Activated CD8-positive, alpha-beta memory T cell treated with anti-CD3 and anti-CD28 coated beads, Interleukin-2, amount 50 U/mL, for 24 hours (primary cell): ENCODE measurements at regions not wholly inside any gene's neighbourhood (a gene's known extent, or its start where the extent isn't known, plus 50 kb on each side); places are given as distances from the start of the nearest gene placed in this dataset.

Source experiments
- DNase-seq: peaks from one replicate; pipeline ENCODE4 v3.0.0-alpha.2; 2020; ENCODE audit errors: extremely low read depth

- no peak for DNase-seq
Observed at GRCh38 chr12:124396544-124397398, 101.9 kb downstream of the RFLNA start.

DNA sequence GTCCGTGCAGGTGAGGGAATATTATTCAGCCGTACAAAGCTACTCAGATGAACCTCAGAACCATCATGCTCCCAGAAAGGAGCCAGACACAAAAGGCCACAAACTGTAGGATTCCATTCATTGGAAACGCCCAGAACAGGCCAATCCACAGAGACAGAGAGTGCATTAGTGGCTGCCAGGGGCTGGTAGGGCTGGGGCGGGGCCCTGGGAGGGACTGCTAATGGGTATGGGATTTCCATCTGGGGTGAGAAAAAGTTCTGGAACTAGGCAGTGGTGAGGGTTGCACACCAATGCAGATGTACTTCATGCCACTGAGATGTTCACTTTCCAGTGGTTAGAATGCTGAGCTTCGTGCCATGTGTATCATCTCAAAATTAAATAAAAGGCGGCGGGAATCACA is 101.1 kb downstream of the RFLNA start:
- no peak for DNase-seq

- no peak for DNase-seq
Observed at GRCh38 chr12:124395284-124395752, 100.4 kb downstream of the RFLNA start.

DNA sequence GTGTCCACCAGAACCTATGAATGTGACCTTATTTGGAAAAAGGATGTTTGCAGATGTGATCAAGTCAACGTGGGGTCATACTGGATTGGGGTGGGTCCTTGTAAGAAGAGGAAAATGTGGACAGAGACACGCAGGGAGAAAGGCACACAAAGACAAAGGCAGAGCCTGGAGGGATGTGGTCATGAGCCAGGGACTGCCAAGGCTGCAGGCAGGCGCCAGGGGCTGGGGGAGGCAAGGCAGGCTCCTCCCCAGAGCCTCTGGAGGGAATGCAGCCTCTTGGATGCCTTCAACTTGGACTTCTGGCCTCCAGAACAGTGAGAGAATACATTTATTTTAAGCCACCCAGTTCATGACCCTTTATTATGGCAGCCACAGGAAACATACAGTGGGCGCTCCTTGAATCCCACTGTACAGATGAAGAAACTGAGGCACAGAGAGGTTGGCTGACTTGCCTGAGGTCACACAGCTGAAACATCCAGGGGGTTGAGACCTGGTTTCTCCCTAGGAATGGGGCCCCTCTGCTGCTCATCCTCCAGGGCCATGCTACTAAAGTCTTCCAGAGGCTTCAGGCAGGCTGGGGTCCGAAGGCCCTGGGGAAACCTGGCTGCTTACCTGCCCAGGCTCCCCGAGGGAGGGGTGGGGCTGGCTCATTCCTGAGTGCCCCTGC is 99.7 kb downstream of the RFLNA start:
- no peak for DNase-seq

DNA sequence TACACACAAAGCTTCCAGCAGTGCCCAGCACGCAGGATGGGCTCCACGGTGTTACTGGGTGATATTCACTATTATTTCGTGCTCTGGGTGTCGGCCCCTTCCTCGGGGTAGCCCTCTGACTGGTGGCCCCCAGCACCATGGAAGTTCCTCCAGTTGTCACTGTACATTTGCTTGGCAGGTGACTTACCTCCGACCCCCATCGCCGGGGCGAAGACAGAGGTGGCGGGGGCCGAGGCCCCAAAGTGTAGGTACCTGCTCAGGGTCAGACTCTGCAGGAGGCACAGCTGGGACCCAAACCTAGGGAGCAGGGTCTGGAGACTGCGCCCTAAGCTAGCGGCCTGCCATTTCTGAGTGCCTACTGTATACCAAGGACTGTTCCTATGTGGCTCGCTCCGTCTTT is 98.9 kb downstream of the RFLNA start:
- no peak for DNase-seq

- no peak for DNase-seq
Observed at GRCh38 chr12:124393414-124393790, 98.5 kb downstream of the RFLNA start.

DNA sequence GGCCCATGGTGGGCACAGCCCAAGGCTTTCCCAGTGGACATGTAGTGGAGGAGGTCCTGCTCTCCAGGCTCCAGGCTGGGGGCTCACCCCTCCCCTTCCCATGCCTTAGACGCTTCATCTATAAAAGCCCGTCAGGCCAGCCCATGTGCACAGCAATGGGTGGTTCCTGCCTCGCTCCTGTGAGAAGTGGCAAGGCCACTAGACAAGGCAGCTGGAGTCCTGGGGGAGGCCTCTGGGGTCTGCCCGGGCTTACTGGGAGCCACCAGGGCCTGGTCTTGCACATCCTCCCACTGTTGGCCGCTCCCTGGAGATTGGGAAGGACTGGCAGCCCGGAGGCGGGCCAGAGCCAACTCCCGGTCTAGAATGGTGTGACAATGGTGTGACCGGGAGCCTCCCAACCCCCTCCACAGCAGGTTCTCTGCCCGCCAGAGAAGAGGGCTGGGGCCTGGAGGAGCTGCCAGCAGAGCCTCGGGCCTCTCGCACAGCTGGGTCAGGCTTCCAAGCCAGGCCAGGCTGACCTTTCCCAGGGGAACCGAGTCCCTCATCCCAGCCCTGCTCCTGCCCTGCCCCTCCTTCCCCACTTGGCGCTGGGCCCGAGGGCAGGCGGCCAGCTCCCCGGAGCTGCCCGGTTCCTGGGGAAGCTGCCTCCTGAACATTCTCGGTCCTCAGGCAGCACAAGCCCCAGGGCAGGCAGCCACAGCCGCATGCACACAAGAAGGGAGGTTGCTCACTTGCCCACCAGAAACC is 97.9 kb downstream of the RFLNA start:
- no peak for DNase-seq

- DNase-seq = no peak
Observed at GRCh38 chr12:124392271-124392666, 97.4 kb downstream of the RFLNA start.

DNA sequence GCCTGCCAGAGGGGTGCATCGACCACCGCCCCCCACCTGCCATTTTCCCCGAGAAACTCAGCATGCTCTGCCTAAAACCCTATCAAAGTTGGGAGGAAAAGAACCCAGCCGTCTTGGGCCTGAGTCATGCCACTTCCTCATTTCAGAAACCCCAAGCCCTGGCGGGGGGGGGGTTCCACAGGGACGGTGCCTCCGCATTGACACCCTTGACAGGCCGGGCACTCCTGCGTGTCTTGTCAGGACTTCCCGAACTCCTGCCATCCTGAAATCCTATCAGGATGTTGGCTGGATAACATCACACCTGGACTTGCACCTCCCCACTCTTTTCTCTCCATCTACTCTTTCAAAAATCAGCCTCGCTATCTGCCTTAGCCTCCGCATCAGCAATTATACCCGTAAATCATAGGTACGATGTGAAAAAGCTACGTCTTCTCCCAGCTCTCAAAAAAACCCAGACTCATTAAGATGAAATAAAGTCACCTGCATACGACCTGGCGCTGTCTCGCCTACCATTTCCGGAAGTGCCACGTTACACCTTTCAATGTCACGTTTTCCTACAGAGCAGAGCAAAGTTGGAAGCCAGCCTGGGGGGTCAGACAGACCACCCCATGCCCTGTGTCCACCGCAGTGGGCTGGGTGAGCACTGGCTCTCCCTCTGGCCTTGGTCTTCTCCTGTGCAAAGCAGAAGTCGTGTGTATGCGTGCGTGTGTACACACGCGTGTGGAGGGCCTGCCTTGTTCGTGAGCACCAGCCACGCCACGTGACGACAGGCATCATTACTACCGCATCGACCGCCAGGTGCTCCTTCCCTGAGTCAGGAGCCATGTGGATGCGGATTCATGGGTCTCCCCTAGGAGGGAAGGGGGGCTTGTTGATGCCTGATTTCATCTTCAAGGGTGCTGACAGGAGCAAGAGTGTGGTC is 96.7 kb downstream of the RFLNA start:
- no peak for DNase-seq

- no peak for DNase-seq
Observed at GRCh38 chr12:124390442-124391097, 95.7 kb downstream of the RFLNA start.

- DNase-seq = no peak
Observed at GRCh38 chr12:124389725-124390441, 95.0 kb downstream of the RFLNA start.

DNA sequence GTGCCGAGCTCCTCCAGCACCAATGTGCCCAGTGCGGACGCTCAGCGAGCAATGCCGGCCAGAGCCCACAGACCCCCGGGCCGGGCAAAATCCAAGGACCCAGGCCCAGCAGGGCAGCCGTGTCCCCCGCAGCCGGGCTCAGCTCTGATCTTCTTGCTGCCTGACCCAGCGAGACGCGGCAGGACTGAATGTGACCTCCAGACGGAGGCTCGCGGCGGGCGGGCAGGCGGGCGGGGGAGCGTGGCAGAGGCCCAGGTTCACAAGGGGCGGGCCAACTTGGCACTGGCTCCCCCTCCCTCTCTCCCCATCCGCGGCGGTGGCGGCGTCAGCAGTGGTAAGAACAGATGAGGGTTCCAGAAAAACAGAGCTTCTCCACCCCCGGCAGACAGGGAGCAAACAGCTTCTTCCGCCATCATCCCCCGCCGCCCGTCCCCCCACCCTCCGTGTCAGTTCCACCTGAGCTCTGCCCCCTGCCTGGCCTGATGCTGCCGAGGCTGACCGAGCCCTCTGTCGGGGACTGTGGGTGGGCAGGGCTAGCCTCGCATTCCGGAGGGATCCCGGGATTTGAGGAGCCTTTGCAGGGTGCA is 94.3 kb downstream of the RFLNA start:
- DNase-seq = no peak

GRCh38 chr12:124388679-124389137 is 93.8 kb downstream of the RFLNA start:
- no peak for DNase-seq

GRCh38 chr12:124388038-124388671 is 93.3 kb downstream of the RFLNA start:
- no peak for DNase-seq

DNA sequence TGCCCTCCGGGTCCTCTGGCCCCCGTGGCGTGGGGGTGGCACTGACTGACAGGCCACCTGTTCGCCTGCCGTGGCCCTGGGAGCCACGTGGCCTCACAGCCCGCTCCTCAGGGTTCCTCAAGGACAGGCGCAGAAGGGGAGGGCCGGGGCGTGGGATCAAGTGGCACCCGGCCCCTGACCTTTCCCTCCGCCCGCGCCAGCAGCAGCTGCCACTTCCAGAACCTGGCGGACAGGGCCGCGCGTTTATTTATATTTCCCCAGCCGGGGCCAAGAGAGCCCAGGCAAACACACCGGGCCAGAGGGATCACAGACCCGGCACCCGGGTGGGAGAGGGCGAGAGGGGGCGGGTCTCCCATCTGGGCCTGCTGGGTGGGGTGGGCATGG is 92.6 kb downstream of the RFLNA start:
- no peak for DNase-seq

DNA sequence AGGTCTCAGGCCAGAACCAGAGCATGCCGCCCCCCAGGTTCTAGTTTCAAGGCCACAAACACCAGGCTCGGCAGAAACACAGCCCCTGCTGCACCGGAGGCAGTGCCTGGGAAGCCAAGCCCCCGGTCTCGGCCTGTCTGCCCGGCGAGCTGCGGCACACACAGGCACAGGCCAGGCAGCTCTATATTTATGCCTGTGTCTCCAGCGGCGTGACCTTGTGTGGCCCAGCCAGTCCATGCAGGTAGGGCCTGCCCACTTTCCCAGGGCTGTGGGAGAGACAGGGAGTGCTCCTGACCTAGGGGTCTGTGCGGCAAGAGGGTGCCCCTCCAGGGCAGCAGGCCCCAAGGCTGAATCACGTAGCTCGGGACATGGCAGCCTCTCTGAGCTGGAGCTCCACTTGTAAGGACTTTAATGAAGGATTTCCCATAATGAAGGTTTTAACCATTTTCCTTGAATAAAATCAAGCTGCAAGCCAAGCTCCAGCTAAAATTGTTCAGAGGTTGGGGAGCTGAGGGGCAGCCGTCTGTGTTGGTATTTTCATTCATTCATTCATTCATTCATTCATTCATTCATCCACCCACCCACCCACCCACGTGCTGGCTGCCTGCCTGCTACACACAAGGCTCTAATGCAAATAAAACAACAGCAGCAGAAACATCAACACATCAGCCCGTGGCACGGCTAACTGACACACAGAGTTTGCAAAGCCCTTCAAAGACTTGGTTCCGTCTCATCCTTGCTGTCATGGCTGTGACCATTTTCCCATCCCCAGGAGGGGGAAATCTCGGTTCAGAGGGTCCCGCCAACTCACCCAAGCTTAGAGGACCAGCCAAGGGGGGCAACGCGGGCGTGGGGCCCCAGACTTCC is 92.0 kb downstream of the RFLNA start:
- DNase-seq = no peak

GRCh38 chr12:124386059-124386458 is 91.2 kb downstream of the RFLNA start:
- no peak for DNase-seq

DNA sequence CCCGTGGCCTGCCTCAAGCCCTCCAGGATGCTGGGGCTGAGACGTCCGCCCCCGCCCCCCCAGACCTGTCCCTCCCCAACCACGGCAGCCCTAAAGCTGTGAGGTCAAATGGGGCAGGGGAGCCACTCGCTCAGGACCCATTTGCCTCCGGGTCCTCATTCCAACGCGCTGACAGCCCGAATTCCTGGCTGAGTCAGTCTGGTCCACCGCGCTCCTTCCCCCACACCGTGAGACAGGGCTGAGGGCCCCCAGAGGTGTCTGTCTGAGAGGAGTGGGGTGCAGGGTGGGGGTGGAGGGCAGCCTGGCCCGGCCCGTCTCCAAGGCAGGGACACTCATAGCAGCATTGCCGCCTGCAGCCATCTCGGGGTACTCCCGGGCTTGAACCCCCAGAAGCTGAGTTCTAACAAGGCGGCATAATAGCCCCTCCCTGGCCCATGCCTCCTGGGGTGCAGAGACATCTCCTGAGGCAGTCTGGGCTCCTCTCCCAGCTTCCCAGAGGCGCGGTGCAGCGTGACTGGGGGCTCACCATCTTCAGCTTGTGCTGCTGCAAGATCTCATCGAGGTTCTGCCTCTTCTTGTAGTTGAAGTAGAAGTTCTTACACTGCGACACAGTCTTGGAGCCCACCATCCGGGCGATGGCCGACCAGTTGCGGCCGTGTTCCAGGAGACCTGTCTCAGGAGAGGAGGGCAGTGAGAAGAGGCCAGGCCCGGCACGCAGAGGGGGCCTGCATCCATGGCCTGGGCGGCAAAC is 90.5 kb downstream of the RFLNA start:
- DNase-seq = no peak
